GM12872 (cell line): ENCODE measurements at regions not wholly inside any gene's neighbourhood (a gene's known extent, or its start where the extent isn't known, plus 50 kb on each side); places are given as distances from the start of the nearest gene placed in this dataset.

ENCODE experiments used
- TF ChIP-seq, protein P1 (sequence below): IDR thresholded peaks from 3 replicates; pipeline ENCODE4 v1.5.1; 2011; ENCODE audit warnings: low read depth, mild to moderate bottlenecking, low read length, moderate library complexity; ENCODE audit not compliant: insufficient read depth

DNA sequence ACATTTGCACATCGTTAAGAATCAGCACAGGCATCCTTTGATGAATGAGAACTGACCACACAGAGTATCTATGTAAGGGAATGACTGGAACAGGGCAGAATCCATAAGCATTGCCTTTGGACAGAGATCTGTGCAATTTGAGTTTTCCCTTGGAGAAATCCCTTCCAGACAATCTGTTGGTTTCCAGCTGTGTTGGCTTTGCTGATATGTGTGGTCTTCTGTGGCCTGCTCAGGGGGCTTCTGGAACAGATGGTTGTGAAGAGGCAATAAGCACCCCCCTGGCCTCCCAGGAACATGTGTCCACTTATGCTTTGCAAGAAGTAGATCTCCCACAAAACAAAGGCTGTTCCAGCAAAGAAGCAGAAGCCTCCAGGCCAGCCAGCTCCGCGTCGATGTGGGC, 111.4 kb upstream of the TMEM132C start:
- TF ChIP-seq, protein P1, sequence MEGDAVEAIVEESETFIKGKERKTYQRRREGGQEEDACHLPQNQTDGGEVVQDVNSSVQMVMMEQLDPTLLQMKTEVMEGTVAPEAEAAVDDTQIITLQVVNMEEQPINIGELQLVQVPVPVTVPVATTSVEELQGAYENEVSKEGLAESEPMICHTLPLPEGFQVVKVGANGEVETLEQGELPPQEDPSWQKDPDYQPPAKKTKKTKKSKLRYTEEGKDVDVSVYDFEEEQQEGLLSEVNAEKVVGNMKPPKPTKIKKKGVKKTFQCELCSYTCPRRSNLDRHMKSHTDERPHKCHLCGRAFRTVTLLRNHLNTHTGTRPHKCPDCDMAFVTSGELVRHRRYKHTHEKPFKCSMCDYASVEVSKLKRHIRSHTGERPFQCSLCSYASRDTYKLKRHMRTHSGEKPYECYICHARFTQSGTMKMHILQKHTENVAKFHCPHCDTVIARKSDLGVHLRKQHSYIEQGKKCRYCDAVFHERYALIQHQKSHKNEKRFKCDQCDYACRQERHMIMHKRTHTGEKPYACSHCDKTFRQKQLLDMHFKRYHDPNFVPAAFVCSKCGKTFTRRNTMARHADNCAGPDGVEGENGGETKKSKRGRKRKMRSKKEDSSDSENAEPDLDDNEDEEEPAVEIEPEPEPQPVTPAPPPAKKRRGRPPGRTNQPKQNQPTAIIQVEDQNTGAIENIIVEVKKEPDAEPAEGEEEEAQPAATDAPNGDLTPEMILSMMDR = no peak

DNA sequence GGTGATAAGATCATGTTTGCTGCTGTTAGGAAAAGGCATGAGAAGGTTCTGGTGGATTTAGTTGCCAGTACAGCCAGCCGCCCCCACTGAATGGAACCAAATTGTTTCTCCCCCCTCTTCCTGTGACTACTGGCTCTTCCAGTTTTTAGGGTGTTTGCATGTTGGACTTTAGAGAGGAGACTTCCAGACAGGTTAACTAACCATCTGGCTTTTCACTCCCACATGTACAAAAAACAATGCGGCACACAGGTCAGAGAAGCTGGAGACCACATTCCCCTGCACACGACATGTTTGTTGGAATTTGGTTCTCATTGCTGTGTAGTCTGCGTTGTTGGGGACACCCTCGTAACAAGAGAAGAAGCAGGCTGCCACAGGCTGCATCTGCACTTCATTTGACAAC, 103.9 kb upstream of the TMEM132C start:
- TF ChIP-seq, protein P1 = no peak

DNA sequence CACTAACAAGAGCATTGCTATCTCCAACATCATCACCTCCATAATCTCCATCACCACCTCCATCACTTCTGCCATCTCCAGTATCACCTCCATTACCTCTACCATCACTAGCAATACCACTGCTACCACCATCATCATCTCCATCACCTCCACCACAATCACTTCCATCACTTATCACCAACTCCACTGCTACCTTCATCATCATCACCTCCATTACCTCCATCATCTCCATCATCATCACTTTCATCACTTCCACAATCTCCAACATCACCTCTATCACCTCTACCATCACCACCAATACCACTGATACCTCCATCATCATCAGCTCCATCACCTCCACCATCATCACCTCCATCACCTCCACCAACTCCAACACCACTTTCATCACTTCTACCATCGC, 102.4 kb upstream of the TMEM132C start:
- TF ChIP-seq, protein P1 = no peak

DNA sequence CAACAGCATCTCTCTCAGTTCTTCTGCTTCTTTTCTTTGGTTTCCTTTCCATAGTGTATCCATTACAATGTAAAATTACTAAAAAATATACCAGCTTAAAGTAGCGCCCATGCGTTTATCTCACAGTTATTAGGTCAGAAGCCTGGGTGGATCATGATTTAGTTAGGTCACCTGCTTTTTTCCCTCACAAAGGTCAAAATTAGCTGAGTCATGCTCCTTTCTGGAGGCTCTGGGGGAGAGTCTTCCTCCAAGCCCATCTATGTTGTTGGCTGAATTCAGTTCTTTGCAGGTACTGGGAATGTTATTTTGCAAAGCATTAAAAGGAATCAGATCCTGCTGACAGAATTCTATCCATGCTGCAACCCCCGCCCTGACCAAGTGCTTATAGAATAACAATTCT, 101.6 kb upstream of the TMEM132C start:
- TF ChIP-seq, protein P1 = no peak

DNA sequence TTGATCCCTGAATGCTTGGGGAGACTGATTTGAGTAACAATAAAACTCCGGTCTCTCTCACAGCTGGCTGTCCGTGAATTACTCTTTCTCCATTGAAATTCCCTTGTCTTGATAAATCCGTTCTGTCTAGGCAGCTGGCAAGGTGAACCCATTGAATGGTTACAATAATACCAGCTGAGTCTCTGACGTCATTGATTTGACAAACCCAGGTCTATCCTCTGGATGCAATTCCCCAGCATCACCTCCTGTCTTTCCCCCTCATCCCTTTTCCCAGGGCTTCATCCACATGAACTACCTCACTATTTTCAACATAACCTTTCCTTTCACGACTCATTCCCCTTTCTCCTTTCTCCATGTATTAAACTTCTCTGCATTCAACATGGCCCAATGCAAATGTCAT, 98.7 kb upstream of the TMEM132C start:
- TF ChIP-seq, protein P1 = no peak

DNA sequence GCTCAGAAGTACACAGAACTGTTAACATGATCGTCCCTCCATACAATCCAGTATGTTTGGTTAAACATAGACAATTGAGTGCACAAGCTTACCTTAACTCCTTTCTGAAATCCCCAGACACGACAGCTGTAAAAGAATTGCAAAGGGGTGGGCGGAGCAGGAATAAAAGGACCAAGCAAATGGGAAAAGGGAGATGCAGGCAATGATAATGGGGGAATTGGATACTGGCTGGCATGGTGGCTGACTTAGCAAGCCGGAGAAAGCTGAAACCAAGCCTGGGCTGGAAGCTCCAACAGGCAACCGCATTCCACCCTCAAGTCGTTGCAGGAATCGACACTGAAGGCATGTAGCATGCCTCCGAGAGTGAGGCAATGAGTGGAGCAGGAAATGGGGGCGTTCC, 96.8 kb upstream of the TMEM132C start:
- TF ChIP-seq, protein P1 = no peak

DNA sequence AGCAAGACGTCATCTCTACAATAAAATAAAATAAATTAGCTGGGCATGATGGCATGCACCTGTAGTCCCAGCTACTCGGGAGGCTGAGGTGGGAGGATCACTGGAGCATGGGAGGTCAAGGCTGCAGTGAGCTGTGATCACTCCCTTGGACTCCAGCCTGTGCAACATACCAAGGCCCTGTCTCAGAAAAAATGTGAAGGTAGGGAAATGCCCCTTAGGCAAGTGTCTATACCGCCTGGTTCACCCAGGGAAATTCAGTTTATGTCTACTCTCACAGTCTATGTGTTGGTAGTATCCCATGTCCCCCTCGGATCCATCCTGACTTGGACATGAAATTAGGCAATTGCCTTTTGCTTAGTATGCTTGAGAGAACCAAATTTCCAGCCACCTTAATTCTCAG, 88.4 kb upstream of the TMEM132C start:
- TF ChIP-seq, protein P1 = no peak

DNA sequence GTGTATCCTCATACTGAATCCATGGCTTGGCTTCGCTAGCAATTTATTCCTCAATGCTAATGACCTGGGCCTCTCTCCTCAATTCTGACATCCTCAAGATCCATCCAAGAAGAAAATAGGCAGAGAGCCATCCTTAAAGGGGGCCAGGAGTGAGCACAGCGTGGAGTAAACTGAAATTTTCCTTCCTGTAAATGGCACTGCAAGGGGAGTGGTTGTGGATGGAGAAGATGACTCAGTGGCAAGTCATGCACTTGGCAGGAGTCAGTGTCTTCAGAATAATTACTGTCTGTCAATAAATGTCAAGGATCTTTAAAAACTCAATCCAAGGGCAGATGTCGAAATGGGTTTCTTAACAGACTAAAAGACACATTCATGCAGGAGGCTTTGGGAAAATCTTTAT, 88.0 kb upstream of the TMEM132C start:
- TF ChIP-seq, protein P1 = no peak
